OCI-LY3 (cell line): ENCODE measurements at regions not wholly inside any gene's neighbourhood (a gene's known extent, or its start where the extent isn't known, plus 50 kb on each side); places are given as distances from the start of the nearest gene placed in this dataset.

Experiments
- CTCF ChIP-seq: fragments of 200-600, 300-600 bp; sonication (generic); IDR thresholded peaks from 2 replicates; pipeline ENCODE4 v1.5.1; 2014; ENCODE audit warnings: antibody characterized with exemption, low read length, low read depth
- EZH2phosphoT487 ChIP-seq: fragments of 200-600 bp; shearing (Covaris generic); IDR thresholded peaks from 2 replicates; pipeline ENCODE4 v1.6.1; 2018; ENCODE audit warnings: antibody characterized with exemption, mixed run types, low read depth

GRCh38 chr14:42703501-42703900 is 1096.8 kb downstream of the LRFN5 start:
- no peak for TF ChIP-seq CTCF
- TF ChIP-seq EZH2phosphoT487: no peak
